ENCODE measurements at regions not wholly inside any gene's neighbourhood (a gene's known extent, or its start where the extent isn't known, plus 50 kb on each side); places are given as distances from the start of the nearest gene placed in this dataset.

- DNase-seq: no peak
These were observed 52.5 kb upstream of the NEDD4L start for GRCh38 chr18:57991552-57991951.

- no peak for DNase-seq
These were observed 54.5 kb upstream of the NEDD4L start for GRCh38 chr18:57989536-57989935.

- DNase-seq: no peak
These were observed 59.4 kb upstream of the NEDD4L start for GRCh38 chr18:57984490-57985115.

- DNase-seq: no peak
These were observed 60.1 kb upstream of the NEDD4L start for GRCh38 chr18:57983965-57984364.

- no peak for DNase-seq
These were observed 60.6 kb upstream of the NEDD4L start for GRCh38 chr18:57983472-57983871.

GRCh38 chr18:57982372-57983021, 61.5 kb upstream of the NEDD4L start:
- DNase-seq: no peak

GRCh38 chr18:57981308-57982028, 62.6 kb upstream of the NEDD4L start:
- no peak for DNase-seq

GRCh38 chr18:57980573-57981307, 63.3 kb upstream of the NEDD4L start:
- DNase-seq: no peak

GRCh38 chr18:57976230-57976773, 67.7 kb upstream of the NEDD4L start:
- no peak for DNase-seq

- DNase-seq: no peak
These were observed 68.2 kb upstream of the NEDD4L start for GRCh38 chr18:57975805-57976204.

- no peak for DNase-seq
These were observed 69.3 kb upstream of the NEDD4L start for GRCh38 chr18:57974585-57975265.

- DNase-seq: no peak
These were observed 70.1 kb upstream of the NEDD4L start for GRCh38 chr18:57973889-57974288.

- no peak for DNase-seq
These were observed 73.5 kb upstream of the NEDD4L start for GRCh38 chr18:57970356-57971095.

- DNase-seq: no peak
These were observed 74.2 kb upstream of the NEDD4L start for GRCh38 chr18:57969824-57970223.

- no peak for DNase-seq
These were observed 78.8 kb upstream of the NEDD4L start for GRCh38 chr18:57965246-57965645.

- no peak for DNase-seq
These were observed 82.0 kb upstream of the NEDD4L start for GRCh38 chr18:57961876-57962505.

GRCh38 chr18:57961411-57961810, 82.6 kb upstream of the NEDD4L start:
- no peak for DNase-seq

- DNase-seq: no peak
These were observed 84.7 kb upstream of the NEDD4L start for GRCh38 chr18:57959278-57959677.

- DNase-seq: no peak
These were observed 86.8 kb upstream of the NEDD4L start for GRCh38 chr18:57957210-57957609.

GRCh38 chr18:57956491-57956890, 87.5 kb upstream of the NEDD4L start:
- no peak for DNase-seq

GRCh38 chr18:57954935-57955334, 89.1 kb upstream of the NEDD4L start:
- no peak for DNase-seq
